ENCODE measurements at regions not wholly inside any gene's neighbourhood (a gene's known extent, or its start where the extent isn't known, plus 50 kb on each side); places are given as distances from the start of the nearest gene placed in this dataset.
A peak's percentile ranks its signal among the peaks of the same experiment; 100 is the strongest.

DNA sequence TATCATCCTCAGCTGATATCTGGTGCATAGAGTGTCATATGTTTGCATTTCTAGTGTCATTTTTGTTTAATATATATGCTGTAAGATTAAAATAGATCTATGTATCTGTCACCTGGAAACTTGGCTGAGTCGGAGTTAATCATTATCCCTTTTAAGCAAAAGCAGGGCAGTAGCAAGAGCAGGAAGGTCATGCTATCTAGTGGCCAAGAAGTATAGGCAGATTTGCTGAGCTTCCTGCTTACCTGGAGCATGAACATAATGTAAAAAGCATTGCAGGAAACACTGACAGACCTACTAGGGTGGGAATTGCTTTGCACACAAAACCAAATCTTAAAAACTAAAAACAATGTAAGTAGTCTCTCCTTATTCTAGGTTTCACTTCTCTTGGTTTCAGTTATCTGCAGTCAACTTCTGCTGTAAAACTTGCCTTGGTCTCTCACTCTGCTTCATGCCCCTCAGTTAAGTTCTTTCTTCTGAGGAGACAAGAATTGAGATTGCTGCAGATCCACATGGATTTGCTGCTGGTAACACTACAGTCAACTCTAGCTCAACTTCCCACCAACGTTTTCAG lies 295.3 kb downstream of the CDH7 start:
- no peak for FAIRE-seq
- no peak overlapping the region for H3K4me3 ChIP-seq
- peak in 1 of 2 experiments; percentile 0 for DNase-seq (ENCODE audit: low read depth in 1 of 2, low spot score in 1 of 2)
- no peak overlapping the region for H3K27ac ChIP-seq
- no peak overlapping the region for H3K4me2 ChIP-seq
- no peak for ATAC-seq
- 8% methylated on average over 2 of the region's 2 CpGs for WGBS (ENCODE audit: missing lambda C conversion rate)
- ChIA-PET CTCF (interaction anchor here (0.6 kb wide), 1 partner anchor 137 kb away, joined by 4 read pairs; no protein-coding TSS in a partner anchor), POLR2A (no interaction called here)
- H3K9me3 ChIP-seq, result no peaks in the 10 kb centered on the region
- no peaks in the 10 kb centered on the region for H3K4me1 ChIP-seq
- TF ChIP-seq ESRRA (IDR thresholded peaks at IDR 0.05; ENCODE audit: borderline replicate concordance, low read length) (no peak), ZFP36 (IDR thresholded peaks at IDR 0.05; ENCODE audit: borderline replicate concordance, partially characterized antibody) (no peak), CBX2 (IDR thresholded peaks at IDR 0.05; ENCODE audit: borderline replicate concordance, low read depth) (no peak), SREBF2 (IDR thresholded peaks at IDR 0.05) (no peak), RCOR1 (IDR thresholded peaks at IDR 0.05; ENCODE audit: low read depth, low read length) (no peak), POLR2AphosphoS2 (conservative IDR thresholded peaks at IDR 0.05; ENCODE audit: low read length) (no peak), CBX8 (IDR thresholded peaks at IDR 0.05) (no peak), PHF8 (IDR thresholded peaks at IDR 0.05; ENCODE audit: borderline replicate concordance, low read depth) (no peak)
- TF ChIP-seq, protein P1, sequence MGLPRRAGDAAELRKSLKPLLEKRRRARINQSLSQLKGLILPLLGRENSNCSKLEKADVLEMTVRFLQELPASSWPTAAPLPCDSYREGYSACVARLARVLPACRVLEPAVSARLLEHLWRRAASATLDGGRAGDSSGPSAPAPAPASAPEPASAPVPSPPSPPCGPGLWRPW (IDR thresholded peaks at IDR 0.05), result no peak
- TF ChIP-seq, protein P2, sequence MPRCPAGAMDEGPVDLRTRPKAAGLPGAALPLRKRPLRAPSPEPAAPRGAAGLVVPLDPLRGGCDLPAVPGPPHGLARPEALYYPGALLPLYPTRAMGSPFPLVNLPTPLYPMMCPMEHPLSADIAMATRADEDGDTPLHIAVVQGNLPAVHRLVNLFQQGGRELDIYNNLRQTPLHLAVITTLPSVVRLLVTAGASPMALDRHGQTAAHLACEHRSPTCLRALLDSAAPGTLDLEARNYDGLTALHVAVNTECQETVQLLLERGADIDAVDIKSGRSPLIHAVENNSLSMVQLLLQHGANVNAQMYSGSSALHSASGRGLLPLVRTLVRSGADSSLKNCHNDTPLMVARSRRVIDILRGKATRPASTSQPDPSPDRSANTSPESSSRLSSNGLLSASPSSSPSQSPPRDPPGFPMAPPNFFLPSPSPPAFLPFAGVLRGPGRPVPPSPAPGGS (IDR thresholded peaks at IDR 0.05), result no peak

DNA sequence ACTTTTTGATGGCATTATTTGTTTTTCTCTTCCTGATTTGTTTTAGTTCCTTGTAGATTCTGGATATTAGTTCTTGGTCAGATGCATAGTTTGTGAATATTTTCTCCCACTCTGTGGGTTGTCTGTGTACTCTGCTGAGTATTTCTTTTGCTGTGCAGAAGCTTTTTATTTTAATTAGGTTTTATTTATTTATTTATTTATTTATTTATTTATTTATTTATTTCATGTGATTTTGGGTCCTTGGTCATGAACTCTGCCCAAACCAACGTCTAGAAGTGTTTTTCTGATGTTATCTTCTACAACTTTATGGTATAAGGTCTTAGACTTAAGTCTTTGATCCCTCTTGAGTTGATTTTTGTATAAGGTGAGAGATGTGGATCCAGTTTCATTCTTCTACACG lies 292.2 kb downstream of the CDH7 start:
- ATAC-seq (no peak), FAIRE-seq (no peak), DNase-seq (ENCODE audit: low read depth in 1 of 2, low spot score in 1 of 2) (no peak)
- TF ChIP-seq ZC3H11A (IDR thresholded peaks at IDR 0.05) (no peak), FOSL2 (IDR thresholded peaks at IDR 0.05) (no peak), FOSL2 (CRISPR knock-in tag; IDR thresholded peaks at IDR 0.05) (no peak), CEBPB (IDR thresholded peaks at IDR 0.05) (no peak), BHLHE40 (IDR thresholded peaks at IDR 0.05; ENCODE audit: low read depth, low read length) (no peak), POLR2AphosphoS2 (conservative IDR thresholded peaks at IDR 0.05; ENCODE audit: low read length) (no peak)
- TF ChIP-seq, protein P3, sequence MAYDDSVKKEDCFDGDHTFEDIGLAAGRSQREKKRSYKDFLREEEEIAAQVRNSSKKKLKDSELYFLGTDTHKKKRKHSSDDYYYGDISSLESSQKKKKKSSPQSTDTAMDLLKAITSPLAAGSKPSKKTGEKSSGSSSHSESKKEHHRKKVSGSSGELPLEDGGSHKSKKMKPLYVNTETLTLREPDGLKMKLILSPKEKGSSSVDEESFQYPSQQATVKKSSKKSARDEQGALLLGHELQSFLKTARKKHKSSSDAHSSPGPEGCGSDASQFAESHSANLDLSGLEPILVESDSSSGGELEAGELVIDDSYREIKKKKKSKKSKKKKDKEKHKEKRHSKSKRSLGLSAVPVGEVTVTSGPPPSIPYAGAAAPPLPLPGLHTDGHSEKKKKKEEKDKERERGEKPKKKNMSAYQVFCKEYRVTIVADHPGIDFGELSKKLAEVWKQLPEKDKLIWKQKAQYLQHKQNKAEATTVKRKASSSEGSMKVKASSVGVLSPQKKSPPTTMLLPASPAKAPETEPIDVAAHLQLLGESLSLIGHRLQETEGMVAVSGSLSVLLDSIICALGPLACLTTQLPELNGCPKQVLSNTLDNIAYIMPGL (CRISPR knock-in tag; IDR thresholded peaks at IDR 0.05; ENCODE audit: borderline replicate concordance), result no peak
- Histone ChIP-seq H3K9me3 (no peaks in the 10 kb centered on the region), H3K4me1 (no peaks in the 10 kb centered on the region), H3K4me2 (no peak overlapping the region), H3K4me3 (no peak overlapping the region), H3K27ac (no peak overlapping the region)
- ChIA-PET POLR2A (no interaction called here), CTCF (interaction anchor here (1.0 kb wide), 1 partner anchor 8 kb away, joined by 3 read pairs; no protein-coding TSS in a partner anchor)
- WGBS (ENCODE audit: missing lambda C conversion rate), result 4% methylated on average over 2 of the region's 2 CpGs

DNA sequence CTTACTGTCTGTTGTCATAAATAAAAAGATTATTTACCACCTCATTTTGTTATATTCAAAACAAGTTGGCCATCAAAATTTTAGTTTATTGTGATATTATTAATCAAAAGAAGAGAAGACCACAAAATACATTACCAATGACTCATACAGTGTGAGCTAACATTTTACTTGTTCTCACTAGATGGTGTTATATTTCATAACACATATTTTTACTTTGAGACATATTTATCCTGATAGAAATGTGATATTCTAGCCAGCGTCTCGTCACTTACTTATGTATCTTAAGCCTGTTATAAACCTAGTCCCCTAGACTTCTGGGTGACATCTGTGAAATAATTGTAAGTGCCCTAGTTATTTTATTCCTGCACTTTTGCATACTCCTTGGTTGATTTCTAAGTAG lies 263.2 kb downstream of the CDH7 start:
- H3K4me2 ChIP-seq, result no peak overlapping the region
- FAIRE-seq (no peak), DNase-seq (ENCODE audit: low read depth in 1 of 2, low spot score in 1 of 2) (no peak), ATAC-seq (no peak)
- POLR2A ChIA-PET, result no interaction called here
- no peak overlapping the region for H3K4me3 ChIP-seq
- CTCF ChIA-PET, result no interaction called here
- WGBS (ENCODE audit: missing lambda C conversion rate), result 7% methylated on average over 2 of the region's 2 CpGs
- TF ChIP-seq CBX8 (IDR thresholded peaks at IDR 0.05) (no peak), HOXB5 (CRISPR knock-in tag; IDR thresholded peaks at IDR 0.05) (no peak), POLR2A (IDR thresholded peaks at IDR 0.05; ENCODE audit: low read length) (no peak)
- TF ChIP-seq, protein P4, sequence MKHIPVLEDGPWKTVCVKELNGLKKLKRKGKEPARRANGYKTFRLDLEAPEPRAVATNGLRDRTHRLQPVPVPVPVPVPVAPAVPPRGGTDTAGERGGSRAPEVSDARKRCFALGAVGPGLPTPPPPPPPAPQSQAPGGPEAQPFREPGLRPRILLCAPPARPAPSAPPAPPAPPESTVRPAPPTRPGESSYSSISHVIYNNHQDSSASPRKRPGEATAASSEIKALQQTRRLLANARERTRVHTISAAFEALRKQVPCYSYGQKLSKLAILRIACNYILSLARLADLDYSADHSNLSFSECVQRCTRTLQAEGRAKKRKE (CRISPR knock-in tag; IDR thresholded peaks at IDR 0.05; ENCODE audit: low read depth), result no peak
- no peaks in the 10 kb centered on the region for H3K9me3 ChIP-seq
- no peaks in the 10 kb centered on the region for H3K4me1 ChIP-seq
- no peak overlapping the region for H3K27ac ChIP-seq

All from A549 (cell line).